Superior temporal gyrus (tissue), 1 donor: ENCODE measurements at regions not wholly inside any gene's neighbourhood (a gene's known extent, or its start where the extent isn't known, plus 50 kb on each side); places are given as distances from the start of the nearest gene placed in this dataset.

Experiments
- DNase-seq: peaks from one replicate; pipeline ENCODE4 v3.0.0-alpha.2; 2016; ENCODE audit errors: extremely low spot score

- DNase-seq: no peak
Measured at GRCh38 chr13:107258599-107259187, 690.8 kb upstream of the ARGLU1 start.

GRCh38 chr13:107254392-107254791 is 686.5 kb upstream of the ARGLU1 start:
- DNase-seq: no peak

- DNase-seq: no peak
Measured at GRCh38 chr13:107252428-107252827, 684.5 kb upstream of the ARGLU1 start.

GRCh38 chr13:107252021-107252420 is 684.1 kb upstream of the ARGLU1 start:
- no peak for DNase-seq

GRCh38 chr13:107251341-107251740 is 683.4 kb upstream of the ARGLU1 start:
- DNase-seq: peak; percentile 32

GRCh38 chr13:107250628-107251027 is 682.7 kb upstream of the ARGLU1 start:
- no peak for DNase-seq

GRCh38 chr13:107244241-107244640 is 676.3 kb upstream of the ARGLU1 start:
- no peak for DNase-seq

- DNase-seq: no peak
Measured at GRCh38 chr13:107242138-107242537, 674.2 kb upstream of the ARGLU1 start.

- DNase-seq: no peak
Measured at GRCh38 chr13:107241381-107241780, 673.4 kb upstream of the ARGLU1 start.

- no peak for DNase-seq
Measured at GRCh38 chr13:107239213-107239612, 671.3 kb upstream of the ARGLU1 start.

- no peak for DNase-seq
Measured at GRCh38 chr13:107238262-107238981, 670.5 kb upstream of the ARGLU1 start.

GRCh38 chr13:107234319-107235073 is 666.6 kb upstream of the ARGLU1 start:
- DNase-seq: peak; percentile 46

GRCh38 chr13:107233541-107233940 is 665.6 kb upstream of the ARGLU1 start:
- peak; percentile 54 for DNase-seq

- DNase-seq: no peak
Measured at GRCh38 chr13:107231944-107232343, 664.0 kb upstream of the ARGLU1 start.

GRCh38 chr13:107223867-107224266 is 655.9 kb upstream of the ARGLU1 start:
- DNase-seq: no peak

GRCh38 chr13:107222597-107222996 is 654.7 kb upstream of the ARGLU1 start:
- no peak for DNase-seq

GRCh38 chr13:107220245-107220644 is 652.3 kb upstream of the ARGLU1 start:
- DNase-seq: no peak

GRCh38 chr13:107217251-107217650 is 649.3 kb upstream of the ARGLU1 start:
- no peak for DNase-seq

- DNase-seq: no peak
Measured at GRCh38 chr13:107216046-107216755, 648.3 kb upstream of the ARGLU1 start.

GRCh38 chr13:107211073-107211472 is 643.1 kb upstream of the ARGLU1 start:
- peak; percentile 98 for DNase-seq

- DNase-seq: no peak
Measured at GRCh38 chr13:107210723-107211030, 642.7 kb upstream of the ARGLU1 start.
